ENCODE measurements at regions not wholly inside any gene's neighbourhood (a gene's known extent, or its start where the extent isn't known, plus 50 kb on each side); places are given as distances from the start of the nearest gene placed in this dataset.

GRCh38 chr10:33117230-33117629 lies 159.2 kb upstream of the ITGB1 start:
- TF ChIP-seq REST (IDR thresholded peaks at IDR 0.05; ENCODE audit: insufficient read depth in 1 of 2, low read depth in 2 of 2, low read length in 2 of 2) (no peak), POLR2AphosphoS5 (IDR thresholded peaks at IDR 0.05; ENCODE audit: low read depth, low read length) (no peak), TAF1 (IDR thresholded peaks at IDR 0.05; ENCODE audit: borderline replicate concordance, insufficient read depth, low read length) (no peak)
